ENCODE measurements at regions not wholly inside any gene's neighbourhood (a gene's known extent, or its start where the extent isn't known, plus 50 kb on each side); places are given as distances from the start of the nearest gene placed in this dataset.

- TF ChIP-seq EZH2phosphoT487 (IDR thresholded peaks at IDR 0.05; ENCODE audit: borderline replicate concordance) (no peak), CTCF (conservative IDR thresholded peaks at IDR 0.05; ENCODE audit: low read length) (no peak)
Observed at GRCh38 chr13:111472083-111472482, 151.6 kb downstream of the TEX29 start.

GRCh38 chr13:111472559-111473460 lies 152.4 kb downstream of the TEX29 start:
- Histone ChIP-seq H3K4me1 (ENCODE audit: insufficient read depth, low read length, poor library complexity, severe bottlenecking) (no peaks in the 10 kb centered on the region), H3K9ac (ENCODE audit: low read depth, low read length, poor library complexity, severe bottlenecking) (no peak overlapping the region), H3F3A (ENCODE audit: low read depth) (no peaks in the 10 kb centered on the region), H3K9me2 (replicated peaks; ENCODE audit: low read depth, low read length) (no peaks in the 10 kb centered on the region), H2AFZ (ENCODE audit: low read length) (no peak overlapping the region), H3K36me3 (ENCODE audit: insufficient read depth, low read length) (no peaks in the 10 kb centered on the region), H3K27me3 (ENCODE audit: insufficient read depth, low read length, poor library complexity, severe bottlenecking) (no peaks in the 10 kb centered on the region), H3K9me3 (ENCODE audit: insufficient read depth, low read depth, low read length) (no peaks in the 10 kb centered on the region), H4K20me1 (ENCODE audit: insufficient read depth, low read length, poor library complexity, severe bottlenecking) (no peaks in the 10 kb centered on the region), H3K4me2 (ENCODE audit: low read depth, low read length, poor library complexity, severe bottlenecking) (no peak overlapping the region), H3K4me3 (ENCODE audit: low read length, poor library complexity, severe bottlenecking) (no peak overlapping the region), H3K79me2 (ENCODE audit: insufficient read depth, low read length) (no peaks in the 10 kb centered on the region)
- TF ChIP-seq CTCF (conservative IDR thresholded peaks at IDR 0.05; ENCODE audit: low read length) (no peak), EZH2phosphoT487 (IDR thresholded peaks at IDR 0.05; ENCODE audit: borderline replicate concordance) (no peak)

More at GRCh38 chr13:111472083-111472482, 151.6 kb downstream of the TEX29 start:
- H3K9ac ChIP-seq (ENCODE audit: low read depth, low read length, poor library complexity, severe bottlenecking): no peak overlapping the region
- H3K36me3 ChIP-seq (ENCODE audit: insufficient read depth, low read length): no peaks in the 10 kb centered on the region
- H2AFZ ChIP-seq (ENCODE audit: low read length): no peak overlapping the region
- no peaks in the 10 kb centered on the region for H3K79me2 ChIP-seq (ENCODE audit: insufficient read depth, low read length)
- no peak overlapping the region for H3K4me2 ChIP-seq (ENCODE audit: low read depth, low read length, poor library complexity, severe bottlenecking)
- no peaks in the 10 kb centered on the region for H3K9me3 ChIP-seq (ENCODE audit: insufficient read depth, low read depth, low read length)
- H3K9me2 ChIP-seq (replicated peaks; ENCODE audit: low read depth, low read length): no peaks in the 10 kb centered on the region
- no peaks in the 10 kb centered on the region for H3F3A ChIP-seq (ENCODE audit: low read depth)
- H4K20me1 ChIP-seq (ENCODE audit: insufficient read depth, low read length, poor library complexity, severe bottlenecking): no peaks in the 10 kb centered on the region
- no peaks in the 10 kb centered on the region for H3K27me3 ChIP-seq (ENCODE audit: insufficient read depth, low read length, poor library complexity, severe bottlenecking)
- no peak overlapping the region for H3K4me3 ChIP-seq (ENCODE audit: low read length, poor library complexity, severe bottlenecking)
- H3K4me1 ChIP-seq (ENCODE audit: insufficient read depth, low read length, poor library complexity, severe bottlenecking): no peaks in the 10 kb centered on the region

- no peak overlapping the region for H3K4me3 ChIP-seq (ENCODE audit: low read length, poor library complexity, severe bottlenecking)
- no peak overlapping the region for H3K9ac ChIP-seq (ENCODE audit: low read depth, low read length, poor library complexity, severe bottlenecking)
- no peak overlapping the region for H3K4me2 ChIP-seq (ENCODE audit: low read depth, low read length, poor library complexity, severe bottlenecking)
- H3K27me3 ChIP-seq (ENCODE audit: insufficient read depth, low read length, poor library complexity, severe bottlenecking): no peaks in the 10 kb centered on the region
- H3K79me2 ChIP-seq (ENCODE audit: insufficient read depth, low read length): no peaks in the 10 kb centered on the region
- H3K9me2 ChIP-seq (replicated peaks; ENCODE audit: low read depth, low read length): no peaks in the 10 kb centered on the region
- H4K20me1 ChIP-seq (ENCODE audit: insufficient read depth, low read length, poor library complexity, severe bottlenecking): no peaks in the 10 kb centered on the region
- no peaks in the 10 kb centered on the region for H3K9me3 ChIP-seq (ENCODE audit: insufficient read depth, low read depth, low read length)
- no peaks in the 10 kb centered on the region for H3K36me3 ChIP-seq (ENCODE audit: insufficient read depth, low read length)
- peak; percentile 67 for TF ChIP-seq CTCF (conservative IDR thresholded peaks at IDR 0.05; ENCODE audit: low read length)
- no peak for TF ChIP-seq EZH2phosphoT487 (IDR thresholded peaks at IDR 0.05; ENCODE audit: borderline replicate concordance)
- no peaks in the 10 kb centered on the region for H3K4me1 ChIP-seq (ENCODE audit: insufficient read depth, low read length, poor library complexity, severe bottlenecking)
- no peak overlapping the region for H2AFZ ChIP-seq (ENCODE audit: low read length)
- H3F3A ChIP-seq (ENCODE audit: low read depth): no peaks in the 10 kb centered on the region
Observed at GRCh38 chr13:111474136-111475002, 153.9 kb downstream of the TEX29 start.

Data from Loucy (cell line).